Fibroblast of the aortic adventitia (primary cell): ENCODE measurements at regions not wholly inside any gene's neighbourhood (a gene's known extent, or its start where the extent isn't known, plus 50 kb on each side); places are given as distances from the start of the nearest gene placed in this dataset.

ENCODE experiments used
- DNase-seq: peaks from one replicate; pipeline ENCODE4 v3.0.0-alpha.2; 2010; ENCODE audit warnings: low read depth
- H3K4me3 ChIP-seq: 2 replicates; pipeline ENCODE4 v1.5.1; 2011; ENCODE audit warnings: low read depth, mild to moderate bottlenecking, control low read depth, low read length, moderate library complexity
- TF ChIP-seq, protein P1 (sequence below): IDR thresholded peaks from 2 replicates; pipeline ENCODE4 v1.5.1; 2011; ENCODE audit warnings: mild to moderate bottlenecking, low read length, control low read depth, inconsistent platforms; ENCODE audit not compliant: insufficient read depth

- TF ChIP-seq, protein P1, sequence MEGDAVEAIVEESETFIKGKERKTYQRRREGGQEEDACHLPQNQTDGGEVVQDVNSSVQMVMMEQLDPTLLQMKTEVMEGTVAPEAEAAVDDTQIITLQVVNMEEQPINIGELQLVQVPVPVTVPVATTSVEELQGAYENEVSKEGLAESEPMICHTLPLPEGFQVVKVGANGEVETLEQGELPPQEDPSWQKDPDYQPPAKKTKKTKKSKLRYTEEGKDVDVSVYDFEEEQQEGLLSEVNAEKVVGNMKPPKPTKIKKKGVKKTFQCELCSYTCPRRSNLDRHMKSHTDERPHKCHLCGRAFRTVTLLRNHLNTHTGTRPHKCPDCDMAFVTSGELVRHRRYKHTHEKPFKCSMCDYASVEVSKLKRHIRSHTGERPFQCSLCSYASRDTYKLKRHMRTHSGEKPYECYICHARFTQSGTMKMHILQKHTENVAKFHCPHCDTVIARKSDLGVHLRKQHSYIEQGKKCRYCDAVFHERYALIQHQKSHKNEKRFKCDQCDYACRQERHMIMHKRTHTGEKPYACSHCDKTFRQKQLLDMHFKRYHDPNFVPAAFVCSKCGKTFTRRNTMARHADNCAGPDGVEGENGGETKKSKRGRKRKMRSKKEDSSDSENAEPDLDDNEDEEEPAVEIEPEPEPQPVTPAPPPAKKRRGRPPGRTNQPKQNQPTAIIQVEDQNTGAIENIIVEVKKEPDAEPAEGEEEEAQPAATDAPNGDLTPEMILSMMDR = no peak
- DNase-seq = no peak
- H3K4me3 ChIP-seq = no peak overlapping the region
These were observed 107.4 kb upstream of the ASCC3 start for GRCh38 chr6:100988391-100988984.

DNA sequence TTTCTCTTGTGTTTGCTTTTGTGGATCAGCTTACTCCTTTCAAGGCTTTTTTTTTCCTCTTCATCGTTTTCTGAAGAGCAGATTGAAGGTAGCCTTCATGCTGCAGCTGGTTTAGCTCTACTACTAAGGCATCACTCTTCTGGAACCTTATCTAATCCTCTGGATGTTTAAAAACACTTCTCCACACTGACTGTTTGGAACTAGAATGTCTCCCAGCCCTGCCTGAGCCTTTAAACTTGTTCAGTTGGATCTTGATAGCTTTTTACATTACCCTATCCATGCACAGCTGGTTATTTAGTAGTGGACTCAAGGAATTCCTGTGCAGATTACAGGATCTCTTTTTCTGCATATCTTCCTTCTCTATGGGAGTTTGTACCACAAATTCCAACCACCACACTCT lies 108.9 kb upstream of the ASCC3 start:
- DNase-seq = no peak
- H3K4me3 ChIP-seq = no peak overlapping the region
- TF ChIP-seq, protein P1 = no peak

DNA sequence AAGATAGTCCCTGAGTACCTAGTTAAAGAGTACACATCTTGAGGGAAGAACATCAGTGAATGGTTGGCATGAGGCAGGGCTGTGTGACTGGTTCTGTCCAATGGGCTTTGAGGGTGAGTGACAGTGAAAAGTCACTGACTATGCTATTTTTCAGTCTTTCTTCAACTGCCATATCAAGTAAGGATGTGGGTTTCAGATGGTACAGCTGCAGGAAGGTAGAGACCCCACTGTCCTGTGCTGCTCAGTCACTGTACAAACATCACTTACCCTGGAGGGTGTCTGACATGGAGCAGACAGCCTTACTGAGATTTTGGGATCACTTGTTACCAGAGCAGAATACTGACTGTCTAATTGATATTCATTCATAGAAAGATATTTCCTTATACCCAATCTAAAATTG lies 115.3 kb upstream of the ASCC3 start:
- no peak for DNase-seq
- TF ChIP-seq, protein P1 = no peak
- H3K4me3 ChIP-seq = no peak overlapping the region

GRCh38 chr6:100998111-100998510 lies 117.0 kb upstream of the ASCC3 start:
- H3K4me3 ChIP-seq = no peak overlapping the region
- DNase-seq = peak; percentile 70
- TF ChIP-seq, protein P1 = no peak

- DNase-seq = no peak
- TF ChIP-seq, protein P1 = no peak
These were observed 118.0 kb upstream of the ASCC3 start for GRCh38 chr6:100999034-100999597.

GRCh38 chr6:101000341-101000740 lies 119.2 kb upstream of the ASCC3 start:
- no peak overlapping the region for H3K4me3 ChIP-seq
- TF ChIP-seq, protein P1 = no peak
- no peak for DNase-seq

More at GRCh38 chr6:100999034-100999597, 118.0 kb upstream of the ASCC3 start:
- H3K4me3 ChIP-seq = no peak overlapping the region

DNA sequence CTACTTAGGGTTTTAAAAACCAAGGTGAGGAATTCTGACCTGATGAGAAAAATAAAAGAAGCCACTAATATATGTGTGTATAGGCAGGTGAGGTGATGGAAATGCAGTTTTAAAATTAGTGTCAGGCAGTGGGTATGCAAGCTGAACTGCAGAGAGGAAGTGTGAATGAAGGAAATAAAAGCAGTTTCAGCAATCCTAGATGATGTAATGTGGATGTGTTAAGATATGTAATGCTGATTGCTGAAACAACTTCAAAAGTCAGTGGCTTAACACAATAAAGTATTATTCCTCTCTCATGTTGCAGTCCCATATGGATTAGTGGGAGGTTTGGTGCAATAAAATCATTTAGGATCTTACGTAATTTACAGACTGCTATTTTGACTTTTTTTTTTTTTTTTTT lies 119.9 kb upstream of the ASCC3 start:
- TF ChIP-seq, protein P1 = no peak
- DNase-seq = no peak
- H3K4me3 ChIP-seq = no peak overlapping the region
